ENCODE measurements at regions not wholly inside any gene's neighbourhood (a gene's known extent, or its start where the extent isn't known, plus 50 kb on each side); places are given as distances from the start of the nearest gene placed in this dataset.

- TF ChIP-seq CTCF (IDR thresholded peaks at IDR 0.05) (no peak), POLR2A (IDR thresholded peaks at IDR 0.05) (no peak), POLR2AphosphoS5 (IDR thresholded peaks at IDR 0.05) (no peak)
Observed at GRCh38 chr6:165849534-165850430, 186.7 kb upstream of the PDE10A start.
